RWPE1 (cell line): ENCODE measurements at regions not wholly inside any gene's neighbourhood (a gene's known extent, or its start where the extent isn't known, plus 50 kb on each side); places are given as distances from the start of the nearest gene placed in this dataset.

Experiments used
- CTCF ChIA-PET: fragments of 350-600 bp; sonication (Branson Sonifier 250); formaldehyde crosslinking; extraction: SDS; loops from one replicate; lab custom pipeline; 2021; lab: Yijun Ruan, JAX
- POLR2A ChIA-PET: fragments of 400-600 bp; formaldehyde crosslinking; extraction: SDS; loops from one replicate; lab custom pipeline; 2020; ENCODE audit warnings: antibody characterized with exemption; ENCODE audit not compliant: low non-redundant PET; lab: Yijun Ruan, JAX
- DNase-seq: peaks from one replicate; pipeline ENCODE4 v3.0.0; 2012; ENCODE audit warnings: low spot score
- H3K27ac ChIP-seq: fragments of 450-650 bp; 2 replicates; pipeline ENCODE4 v1.5.1; 2017
- TF ChIP-seq, protein P1 (sequence below): fragments of 450-650 bp; conservative IDR thresholded peaks from 2 replicates; pipeline ENCODE4 v1.5.1; 2017; ENCODE audit warnings: low read depth, mild to moderate bottlenecking

DNA sequence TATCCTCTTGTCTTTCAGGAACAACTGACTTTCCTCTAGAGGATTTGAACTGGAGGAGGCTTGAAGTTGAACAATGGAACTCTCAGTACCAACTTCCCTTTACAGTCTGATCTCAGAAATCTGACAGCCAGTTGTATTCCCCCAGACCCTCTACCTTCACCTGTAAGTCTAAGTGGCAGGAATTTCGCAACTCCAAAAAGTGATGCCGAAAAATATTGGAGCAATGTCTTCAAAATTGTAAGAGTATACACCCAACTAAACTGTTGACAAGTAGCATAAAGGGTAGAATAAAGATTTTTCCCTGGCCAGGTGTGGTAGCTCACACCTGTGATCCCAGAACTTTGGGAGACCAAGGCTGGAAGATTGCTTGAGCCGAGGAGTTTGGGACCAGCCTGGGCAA is 69.1 kb upstream of the CFAP20DC start:
- TF ChIP-seq, protein P1, sequence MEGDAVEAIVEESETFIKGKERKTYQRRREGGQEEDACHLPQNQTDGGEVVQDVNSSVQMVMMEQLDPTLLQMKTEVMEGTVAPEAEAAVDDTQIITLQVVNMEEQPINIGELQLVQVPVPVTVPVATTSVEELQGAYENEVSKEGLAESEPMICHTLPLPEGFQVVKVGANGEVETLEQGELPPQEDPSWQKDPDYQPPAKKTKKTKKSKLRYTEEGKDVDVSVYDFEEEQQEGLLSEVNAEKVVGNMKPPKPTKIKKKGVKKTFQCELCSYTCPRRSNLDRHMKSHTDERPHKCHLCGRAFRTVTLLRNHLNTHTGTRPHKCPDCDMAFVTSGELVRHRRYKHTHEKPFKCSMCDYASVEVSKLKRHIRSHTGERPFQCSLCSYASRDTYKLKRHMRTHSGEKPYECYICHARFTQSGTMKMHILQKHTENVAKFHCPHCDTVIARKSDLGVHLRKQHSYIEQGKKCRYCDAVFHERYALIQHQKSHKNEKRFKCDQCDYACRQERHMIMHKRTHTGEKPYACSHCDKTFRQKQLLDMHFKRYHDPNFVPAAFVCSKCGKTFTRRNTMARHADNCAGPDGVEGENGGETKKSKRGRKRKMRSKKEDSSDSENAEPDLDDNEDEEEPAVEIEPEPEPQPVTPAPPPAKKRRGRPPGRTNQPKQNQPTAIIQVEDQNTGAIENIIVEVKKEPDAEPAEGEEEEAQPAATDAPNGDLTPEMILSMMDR, result no peak
- ChIA-PET CTCF (no interaction called here), POLR2A (no interaction called here)
- no peak for DNase-seq
- no peak overlapping the region for H3K27ac ChIP-seq

DNA sequence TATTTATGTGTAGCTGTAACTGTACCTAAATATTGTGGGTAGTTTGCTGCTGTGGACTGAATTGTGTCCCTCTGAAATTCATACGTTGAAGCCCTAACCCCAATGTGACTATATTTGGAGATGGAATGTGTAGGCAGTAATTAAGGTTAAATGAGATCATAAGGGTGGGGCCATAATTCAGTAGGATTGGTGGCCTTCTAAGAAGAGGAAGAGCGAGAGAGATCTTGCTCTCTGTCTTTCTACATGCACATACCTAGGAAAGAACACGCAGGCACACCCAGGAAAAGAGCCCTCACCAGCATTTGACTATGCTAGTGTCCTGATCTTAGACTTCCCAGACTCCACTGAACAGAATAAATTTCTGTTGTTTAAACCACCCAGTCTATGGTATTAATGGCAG is 67.6 kb upstream of the CFAP20DC start:
- H3K27ac ChIP-seq, result no peak overlapping the region
- POLR2A ChIA-PET, result no interaction called here
- CTCF ChIA-PET, result no interaction called here
- TF ChIP-seq, protein P1, result no peak
- no peak for DNase-seq

DNA sequence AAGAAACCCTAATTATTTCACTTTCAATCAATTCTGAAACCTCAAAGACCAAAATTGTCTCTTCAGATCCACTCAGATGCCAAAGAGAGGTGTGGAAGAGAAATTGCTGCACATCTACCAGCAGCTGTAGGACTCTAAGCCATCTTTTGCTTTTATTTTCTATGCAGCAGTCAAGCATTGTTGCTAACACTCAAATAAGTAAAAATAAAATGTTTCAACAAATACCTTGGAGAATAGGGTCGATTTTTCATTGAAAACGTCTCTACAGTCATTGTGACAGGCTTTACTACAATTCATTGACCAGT is 66.4 kb upstream of the CFAP20DC start:
- CTCF ChIA-PET, result no interaction called here
- no peak overlapping the region for H3K27ac ChIP-seq
- no peak for DNase-seq
- TF ChIP-seq, protein P1, result no peak
- POLR2A ChIA-PET, result no interaction called here

DNA sequence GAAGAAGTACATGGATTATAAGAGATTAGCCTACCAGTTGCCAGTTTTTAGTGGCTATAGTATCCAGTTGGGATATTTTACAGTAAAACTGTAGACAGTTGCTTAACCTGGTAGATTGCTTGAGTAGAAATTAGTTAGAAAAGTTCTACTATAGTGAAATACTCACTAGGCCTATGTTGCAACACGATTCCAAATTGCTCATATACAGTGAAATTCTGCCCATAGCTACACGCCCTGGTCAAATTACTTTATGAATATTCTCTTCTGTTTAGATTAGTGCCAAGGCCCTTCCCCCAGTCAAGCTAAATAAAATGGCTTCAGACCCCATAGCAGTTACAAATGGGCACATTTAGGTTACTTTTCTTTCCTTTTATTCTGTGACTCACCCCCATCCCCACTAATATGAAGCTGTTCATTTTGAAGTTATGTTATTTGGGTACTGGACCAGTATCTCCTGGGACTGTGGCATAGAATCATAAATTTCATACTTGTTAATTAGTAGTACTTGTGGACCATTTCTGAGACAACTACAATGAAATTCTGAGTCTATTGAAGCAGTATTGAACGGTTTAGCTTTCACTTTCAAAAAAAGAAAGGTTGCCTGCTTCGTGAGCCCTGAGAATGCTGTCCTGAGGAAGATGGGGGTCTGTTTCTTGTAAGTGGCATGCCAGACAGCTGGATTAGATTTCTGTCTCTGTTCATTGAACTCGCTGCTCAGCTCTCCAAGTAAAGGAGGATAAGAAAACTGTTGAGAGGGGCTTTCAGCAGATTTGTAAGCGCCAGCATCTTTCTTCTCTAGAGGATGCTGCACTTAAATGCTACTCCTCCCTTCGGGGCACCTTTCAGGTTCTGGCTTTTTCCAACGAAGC is 65.8 kb upstream of the CFAP20DC start:
- no peak overlapping the region for H3K27ac ChIP-seq
- ChIA-PET POLR2A (no interaction called here), CTCF (interaction anchor here (0.6 kb wide), 1 partner anchor 121 kb away, joined by 6 read pairs; no protein-coding TSS in a partner anchor)
- peak; percentile 9 for DNase-seq
- TF ChIP-seq, protein P1, result no peak

DNA sequence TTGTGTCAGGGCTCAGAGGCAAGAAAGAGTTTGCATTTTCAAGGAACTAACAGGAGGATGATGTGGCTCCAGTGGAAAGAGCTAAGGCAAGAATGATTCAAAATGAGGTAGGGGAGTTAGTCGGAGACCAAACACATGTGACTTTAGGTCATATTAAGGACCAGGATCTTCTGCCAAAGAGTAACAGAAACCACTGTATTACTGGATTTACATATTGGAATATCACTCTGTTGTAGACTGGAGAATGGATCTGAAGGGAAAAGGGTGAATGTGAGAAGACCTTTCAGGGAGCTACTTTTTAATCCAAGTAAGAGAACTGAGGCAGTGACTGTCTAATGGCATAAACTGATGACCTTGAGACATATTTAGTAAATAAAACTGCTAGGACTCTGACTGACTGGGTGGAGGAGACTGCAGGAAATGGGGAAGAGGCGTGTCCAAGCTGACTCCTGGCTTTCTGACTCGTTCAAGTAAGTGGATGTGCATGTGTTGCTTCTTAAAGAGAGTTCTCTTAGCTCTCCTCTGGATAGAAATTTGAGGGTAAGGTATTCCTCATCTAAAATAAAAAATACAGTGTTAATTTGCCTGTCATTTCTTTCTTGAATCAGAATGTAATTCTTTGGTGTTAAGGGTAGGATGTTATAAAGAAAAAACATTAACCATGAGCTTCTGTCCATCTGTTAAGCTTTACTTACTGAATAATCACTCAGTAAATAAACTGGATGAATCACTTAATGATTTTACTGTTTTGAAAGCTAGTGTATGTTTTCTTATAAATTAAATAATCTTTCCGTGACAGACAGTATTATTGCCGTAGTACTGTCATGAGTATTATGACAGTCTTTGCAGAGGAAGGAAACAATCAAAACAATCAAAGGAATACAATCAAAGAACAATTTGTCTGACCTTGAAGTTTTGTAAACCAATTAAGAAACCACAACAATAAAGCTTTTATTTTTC is 58.3 kb upstream of the CFAP20DC start:
- H3K27ac ChIP-seq, result no peak overlapping the region
- DNase-seq, result no peak
- CTCF ChIA-PET, result no interaction called here
- POLR2A ChIA-PET, result no interaction called here
- TF ChIP-seq, protein P1, result no peak

DNA sequence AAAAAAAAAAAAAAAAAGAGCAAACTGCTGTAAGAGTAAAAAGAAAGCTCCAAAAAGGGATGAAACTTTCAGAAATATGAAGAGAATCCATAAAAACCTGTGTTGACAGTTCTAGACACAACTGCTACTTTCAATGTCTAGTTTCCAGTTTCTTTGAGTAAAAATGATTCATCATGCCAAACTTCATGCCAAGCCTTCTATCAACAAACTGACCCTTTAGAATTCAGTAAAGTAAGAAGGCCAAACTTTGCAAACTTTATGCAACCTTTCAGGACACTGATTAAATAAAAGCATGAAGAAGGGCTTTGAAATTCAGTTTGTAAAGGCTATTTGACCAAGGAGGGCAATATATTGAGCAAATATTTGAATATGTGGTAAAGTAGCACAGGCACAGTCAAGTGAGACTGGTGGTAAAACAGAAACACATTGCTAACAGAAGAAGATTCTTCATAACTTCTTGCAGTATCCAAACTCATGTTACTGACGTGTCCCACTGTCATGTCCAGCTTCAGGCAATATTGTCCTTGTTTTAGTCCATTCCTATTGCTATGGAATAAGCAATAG is 56.3 kb upstream of the CFAP20DC start:
- TF ChIP-seq, protein P1, result no peak
- ChIA-PET POLR2A (no interaction called here), CTCF (no interaction called here)
- no peak overlapping the region for H3K27ac ChIP-seq
- DNase-seq, result no peak
